GM19240 (cell line): ENCODE measurements at regions not wholly inside any gene's neighbourhood (a gene's known extent, or its start where the extent isn't known, plus 50 kb on each side); places are given as distances from the start of the nearest gene placed in this dataset.

Experiments
- DNase-seq: peaks from one replicate; pipeline ENCODE4 v3.0.0; 2011; ENCODE audit warnings: low spot score; ENCODE audit not compliant: insufficient read length

DNA sequence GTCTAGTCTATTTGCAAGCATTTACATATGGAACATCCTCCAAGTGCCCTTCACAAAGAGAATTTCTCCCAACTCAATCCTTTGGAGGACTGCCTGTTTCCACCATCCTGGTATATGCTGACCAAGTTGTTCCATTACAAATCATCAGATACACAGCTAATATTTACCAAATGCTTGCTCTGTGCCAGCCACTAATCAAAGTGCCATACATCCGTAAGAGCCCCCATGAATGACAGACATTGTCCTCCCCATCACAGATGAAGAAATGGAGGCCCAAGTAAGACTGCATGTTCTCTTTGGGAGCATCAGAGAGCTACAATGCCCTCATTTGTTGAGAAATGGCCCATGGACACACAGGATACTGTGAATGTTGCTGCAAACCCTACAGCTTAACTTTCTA is 130.0 kb upstream of the BACE2 start:
- no peak for DNase-seq

DNA sequence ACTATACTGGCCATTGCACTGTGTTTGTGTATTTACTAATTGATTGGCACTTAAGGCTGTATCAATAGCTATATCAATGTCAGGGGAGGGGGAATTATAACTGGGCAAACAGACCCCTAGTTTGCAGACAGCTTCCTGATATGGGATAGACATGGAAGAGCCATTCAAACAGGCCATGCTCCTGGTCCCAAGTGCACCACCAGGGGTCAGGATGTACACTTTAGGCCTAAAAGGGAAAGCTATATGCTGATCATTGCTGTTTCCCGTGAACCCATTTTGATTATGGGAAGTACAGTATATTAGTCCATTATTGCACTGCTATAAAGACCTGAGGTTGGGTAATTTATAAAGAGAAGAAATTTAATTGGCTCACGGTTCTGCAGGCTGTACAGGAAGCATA is 124.9 kb upstream of the BACE2 start:
- no peak for DNase-seq

DNA sequence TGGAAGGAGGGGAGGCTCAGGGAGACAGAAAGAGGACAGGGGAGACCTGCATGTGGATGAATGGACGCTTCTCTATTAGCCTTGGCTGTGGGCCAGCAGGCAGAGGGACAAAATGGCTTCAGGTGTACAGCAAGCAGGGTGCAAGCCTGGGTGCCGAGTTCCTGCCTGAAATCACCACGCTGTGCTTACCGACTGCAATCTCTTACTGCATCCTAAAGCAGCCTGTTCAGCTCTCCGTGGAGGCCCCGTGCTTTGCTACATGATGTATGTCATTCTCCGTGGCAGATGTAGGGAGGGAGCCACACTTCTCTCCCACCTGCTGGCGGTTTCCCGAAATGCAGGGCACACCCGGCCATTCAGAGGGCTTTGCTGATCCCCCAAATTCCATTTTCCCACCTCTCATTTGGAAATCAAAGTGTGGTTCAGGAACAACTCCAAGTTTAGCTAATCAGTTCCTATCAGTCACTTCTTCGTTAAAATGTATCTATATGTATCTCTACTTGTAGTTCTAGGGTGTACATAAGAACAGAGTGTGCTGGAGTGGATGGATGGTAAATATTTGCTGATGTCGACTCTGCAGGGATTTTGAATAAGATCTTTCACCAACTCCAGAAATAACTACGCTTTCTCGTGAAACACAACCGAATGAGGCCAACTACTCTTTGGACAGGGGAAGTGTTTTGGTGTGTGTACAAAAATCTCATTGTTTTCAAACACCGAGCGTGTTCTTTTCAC is 122.3 kb upstream of the BACE2 start:
- no peak for DNase-seq

DNA sequence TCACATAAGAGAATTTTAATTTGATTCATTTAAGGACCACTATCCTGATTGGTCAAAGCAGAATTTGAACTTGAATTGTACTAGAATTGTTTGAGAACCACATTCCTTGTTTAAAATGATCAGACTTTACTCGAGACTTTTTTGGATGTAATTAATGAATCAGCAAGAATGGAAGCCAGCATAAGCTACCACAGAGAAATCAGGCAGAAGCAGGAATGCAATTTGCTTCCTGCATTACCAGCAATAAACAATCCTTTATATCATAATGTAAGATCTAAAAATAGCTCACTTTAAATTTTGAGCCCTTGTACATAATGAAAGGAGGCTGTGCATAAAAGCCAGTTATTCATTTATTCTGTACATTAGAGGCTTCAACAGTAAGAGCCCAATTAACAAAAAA is 119.8 kb upstream of the BACE2 start:
- DNase-seq, result no peak

DNA sequence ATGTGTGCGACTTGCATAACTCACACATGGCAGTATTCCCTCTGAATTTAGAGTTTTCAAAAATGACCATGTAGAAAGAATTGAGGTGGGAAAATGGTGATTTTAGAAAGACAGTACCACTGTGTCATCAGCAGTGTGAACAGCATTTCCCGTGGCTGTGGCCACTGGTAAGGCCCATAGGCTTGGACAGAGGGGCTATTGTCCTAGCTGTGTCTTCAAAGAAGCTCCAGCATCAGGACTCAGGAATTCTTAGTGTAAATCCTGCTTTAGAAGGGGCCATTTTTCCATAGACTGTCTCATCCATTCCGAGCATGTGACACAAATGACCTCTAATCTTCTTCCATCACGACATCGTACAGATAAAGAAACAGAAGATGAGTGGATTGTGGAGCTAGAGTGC is 119.3 kb upstream of the BACE2 start:
- no peak for DNase-seq

DNA sequence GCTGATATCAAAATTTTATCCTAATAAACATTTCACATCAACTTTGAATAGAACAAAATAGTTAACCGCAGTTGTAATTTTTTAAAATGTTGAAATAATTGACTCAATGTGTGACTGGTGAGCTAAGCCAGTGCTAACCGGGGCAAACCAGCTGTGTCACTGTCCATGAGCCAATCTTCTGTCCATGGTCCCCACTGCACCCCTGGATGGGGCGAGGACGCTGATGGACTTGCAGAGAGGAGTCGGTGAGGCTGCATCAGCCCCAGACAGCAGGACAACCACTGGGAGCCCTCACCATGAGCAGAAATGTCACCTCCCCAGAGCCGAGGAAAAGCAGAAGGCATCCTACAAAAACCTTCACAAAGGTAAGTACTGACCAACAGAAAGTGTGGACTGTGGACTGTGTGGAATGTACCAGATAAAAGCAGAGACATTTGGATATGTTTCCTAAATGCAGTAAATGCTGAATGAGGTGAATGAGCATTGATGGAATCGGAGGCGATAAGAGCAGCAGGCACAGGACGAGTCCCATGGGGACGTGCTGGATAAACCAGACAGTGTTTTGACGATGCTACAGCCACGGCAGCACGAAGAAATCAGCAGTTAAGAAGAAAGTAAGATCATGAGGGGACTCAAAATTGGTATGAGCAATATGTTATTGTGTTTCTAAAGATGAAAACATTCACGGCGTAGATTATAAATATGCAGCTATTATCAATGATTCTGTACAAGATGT is 115.0 kb upstream of the BACE2 start:
- no peak for DNase-seq

DNA sequence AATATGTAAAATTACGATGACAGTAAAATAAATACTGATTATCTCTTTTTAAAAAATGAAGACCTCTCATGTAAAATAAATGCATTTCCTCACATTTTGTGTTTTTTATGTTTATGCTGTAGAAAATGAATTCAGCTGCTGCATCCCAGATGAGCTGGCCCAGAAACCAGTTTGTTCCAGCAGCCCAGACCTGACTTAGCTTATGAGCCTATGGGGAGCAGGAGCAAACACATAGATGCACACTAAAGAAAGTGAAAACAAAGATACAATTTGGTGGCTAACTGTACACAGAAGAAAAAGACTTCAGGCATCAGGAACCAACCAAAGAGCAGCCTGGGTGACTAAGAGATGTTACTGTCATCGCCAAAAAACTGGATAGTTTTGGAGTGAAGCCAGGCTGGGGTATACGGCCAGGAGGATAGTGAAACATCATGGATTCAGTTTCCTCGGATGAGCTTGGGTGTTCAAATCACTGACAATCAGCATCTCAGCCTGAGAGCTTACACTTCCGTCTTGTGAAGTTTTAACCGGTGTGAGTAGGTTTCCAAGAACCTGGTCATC is 113.9 kb upstream of the BACE2 start:
- DNase-seq, result no peak

DNA sequence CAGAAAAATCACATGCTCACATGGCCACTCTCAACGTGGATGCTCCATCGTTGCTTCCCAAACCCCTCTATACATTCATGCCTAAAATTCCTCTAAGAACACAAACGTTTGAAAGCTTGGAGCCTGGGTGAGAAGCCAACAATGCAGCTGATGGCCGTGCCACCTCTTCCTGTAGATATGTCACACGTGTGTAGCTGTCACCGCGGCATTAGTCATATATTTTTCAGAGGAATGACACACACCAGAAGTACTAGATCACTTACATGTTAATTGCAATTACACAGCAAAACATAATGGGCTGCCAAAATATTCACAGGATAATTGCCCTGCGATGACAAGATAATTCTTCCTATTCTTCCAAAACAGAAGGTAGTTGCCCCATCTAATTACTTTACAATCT is 112.7 kb upstream of the BACE2 start:
- DNase-seq, result no peak

DNA sequence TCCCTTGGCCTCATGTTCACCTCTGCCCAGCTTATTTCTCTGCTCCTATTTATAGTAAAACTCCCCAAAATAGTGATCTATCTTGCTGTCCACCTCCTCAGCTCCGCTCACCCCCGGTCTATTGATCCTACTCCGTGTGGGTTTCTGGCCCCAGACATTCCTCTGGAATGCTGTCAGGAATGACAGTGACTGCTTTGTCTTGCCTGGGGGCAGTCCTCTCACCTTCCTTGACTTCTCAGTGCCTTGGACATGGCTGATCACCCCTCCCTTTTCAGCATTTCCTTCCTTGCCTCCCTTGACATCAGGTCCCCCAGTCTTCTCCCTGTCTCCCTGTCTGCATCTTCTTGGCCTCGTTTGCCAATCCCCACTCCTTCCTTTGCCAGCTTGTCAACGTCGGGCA is 108.1 kb upstream of the BACE2 start:
- no peak for DNase-seq

DNA sequence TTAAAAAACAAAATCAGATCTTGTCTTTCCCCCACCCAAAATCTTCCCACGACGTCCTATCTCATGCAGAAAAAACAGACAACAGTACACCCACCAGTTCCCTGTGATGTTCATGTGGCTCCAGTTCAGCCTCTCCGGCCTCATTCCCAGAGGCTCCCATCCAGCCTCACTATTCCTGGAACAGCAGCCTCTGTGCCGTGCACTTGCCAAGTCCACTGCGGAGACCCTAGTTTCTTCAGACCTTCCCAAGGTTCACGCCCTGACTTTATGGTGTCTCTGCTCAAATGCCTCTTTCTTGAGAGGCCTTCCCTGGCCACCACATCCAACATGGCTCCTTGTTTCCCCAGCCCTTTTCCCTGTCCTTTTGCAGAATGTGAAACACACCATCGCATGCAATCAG is 106.3 kb upstream of the BACE2 start:
- no peak for DNase-seq

DNA sequence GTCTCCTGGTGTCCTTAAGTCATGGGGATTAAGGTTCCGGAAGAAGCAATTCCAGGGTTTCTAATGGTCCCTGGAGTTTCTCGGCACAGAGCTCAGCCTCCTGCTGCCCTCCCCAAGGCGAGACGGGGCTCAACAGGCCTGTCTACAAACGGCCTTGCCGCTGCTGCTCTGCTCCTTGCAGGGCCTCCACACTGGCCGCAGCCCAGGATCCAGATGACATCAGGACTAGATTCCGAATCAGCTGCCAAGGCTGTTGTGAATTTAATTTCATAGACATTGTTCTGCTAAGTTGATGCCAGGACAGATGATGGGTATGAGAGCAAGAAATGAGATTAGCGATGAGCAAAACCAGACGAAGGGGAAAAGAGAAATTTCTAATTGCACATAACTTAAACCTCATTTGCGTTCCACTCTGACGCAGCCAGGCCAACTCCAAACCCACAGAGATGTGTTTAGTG is 103.6 kb upstream of the BACE2 start:
- no peak for DNase-seq

DNA sequence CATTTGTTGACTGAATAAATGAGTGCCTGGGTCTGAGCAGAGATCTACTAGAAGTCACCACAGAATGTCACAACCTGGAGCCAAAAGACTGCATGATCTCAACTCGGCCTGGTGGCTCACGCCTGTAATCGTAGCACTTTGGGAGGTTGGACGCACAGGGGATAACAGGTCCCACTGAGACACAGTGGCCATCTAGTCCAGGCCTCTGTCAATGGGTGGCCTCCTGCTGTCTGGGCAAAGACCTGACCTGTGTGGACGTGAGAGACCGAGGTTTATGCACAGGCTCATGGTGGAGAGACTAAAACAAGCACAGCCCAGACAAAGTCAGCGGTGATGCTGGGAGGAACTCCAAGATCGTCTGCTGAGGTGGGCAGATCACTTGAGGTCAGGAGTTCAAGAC is 103.0 kb upstream of the BACE2 start:
- DNase-seq, result no peak

DNA sequence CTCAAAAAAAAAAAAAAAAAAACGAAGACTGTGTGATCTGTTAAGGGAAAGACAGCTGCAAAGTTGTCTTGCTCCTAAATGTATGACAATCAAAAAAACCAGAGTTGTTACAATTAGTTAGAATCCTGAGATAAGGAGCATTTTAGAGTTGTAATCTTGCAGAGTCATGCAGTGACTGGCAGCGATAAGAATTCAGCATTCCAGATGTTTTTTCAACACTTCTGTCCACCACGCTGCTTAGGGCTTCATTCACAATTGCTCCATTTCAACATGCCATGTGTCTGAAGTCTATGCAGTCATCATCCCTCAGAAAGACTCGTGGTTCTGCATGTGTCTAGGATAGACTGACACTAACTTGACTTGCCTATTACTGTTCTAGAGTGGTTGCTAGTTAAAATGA is 102.4 kb upstream of the BACE2 start:
- DNase-seq, result no peak

DNA sequence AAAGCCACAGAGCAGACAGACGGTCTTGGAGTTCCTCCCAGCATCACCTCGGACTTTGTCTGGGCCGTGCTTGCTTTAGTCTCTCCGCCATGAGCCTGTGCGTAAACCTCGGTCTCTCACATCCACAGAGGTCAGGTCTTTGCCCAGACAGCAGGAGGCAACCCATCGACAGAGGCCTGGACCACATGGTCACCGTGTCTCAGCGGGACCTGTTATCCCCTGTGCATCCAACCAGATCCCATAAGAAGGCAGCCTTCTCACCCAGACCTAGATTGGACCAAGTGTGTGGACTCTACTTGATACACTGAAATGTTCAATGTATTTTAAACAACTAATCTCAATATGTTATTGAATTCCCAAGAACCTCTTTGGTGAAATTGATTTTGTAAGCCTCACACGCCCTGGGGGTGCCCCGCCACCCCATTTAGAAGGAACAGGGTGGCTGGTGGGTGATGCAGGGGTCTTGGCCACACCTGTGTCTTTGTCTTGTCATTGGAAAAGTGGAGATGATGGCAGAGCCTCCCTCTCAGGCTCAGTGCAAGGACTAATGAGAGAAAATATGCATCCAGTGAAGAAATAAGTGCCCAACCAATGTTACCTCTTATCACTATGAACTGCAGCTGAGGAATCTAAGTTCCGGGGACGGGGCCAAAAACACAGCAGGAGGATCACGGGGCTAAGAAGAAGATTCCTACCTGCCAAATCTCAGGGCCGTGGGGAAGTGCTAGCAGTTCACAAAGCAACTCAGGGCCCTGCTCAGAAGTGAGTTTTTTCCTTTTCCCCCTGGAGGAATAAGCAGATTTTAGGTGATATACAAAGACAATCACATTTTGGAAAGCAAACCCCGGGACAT is 101.6 kb upstream of the BACE2 start:
- DNase-seq, result no peak

DNA sequence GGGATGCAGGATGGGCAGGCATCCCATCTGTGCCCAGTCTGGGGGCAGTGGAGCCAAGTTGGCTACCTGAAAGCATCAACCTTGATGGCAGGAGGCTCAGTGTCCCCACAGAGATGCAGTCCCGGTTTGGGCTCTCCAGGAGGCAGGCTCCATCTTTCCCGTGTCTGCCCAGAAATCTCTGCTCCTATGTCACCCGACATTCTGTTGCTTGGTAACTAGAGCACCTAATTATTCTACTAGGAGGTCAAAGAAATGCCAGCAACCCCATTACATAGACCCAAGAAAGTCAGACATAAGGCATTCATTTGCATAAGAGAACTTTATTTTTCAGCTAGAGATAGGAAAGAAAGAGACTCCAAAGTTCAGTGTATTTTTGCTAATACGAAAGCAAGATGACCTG is 100.3 kb upstream of the BACE2 start:
- no peak for DNase-seq

DNA sequence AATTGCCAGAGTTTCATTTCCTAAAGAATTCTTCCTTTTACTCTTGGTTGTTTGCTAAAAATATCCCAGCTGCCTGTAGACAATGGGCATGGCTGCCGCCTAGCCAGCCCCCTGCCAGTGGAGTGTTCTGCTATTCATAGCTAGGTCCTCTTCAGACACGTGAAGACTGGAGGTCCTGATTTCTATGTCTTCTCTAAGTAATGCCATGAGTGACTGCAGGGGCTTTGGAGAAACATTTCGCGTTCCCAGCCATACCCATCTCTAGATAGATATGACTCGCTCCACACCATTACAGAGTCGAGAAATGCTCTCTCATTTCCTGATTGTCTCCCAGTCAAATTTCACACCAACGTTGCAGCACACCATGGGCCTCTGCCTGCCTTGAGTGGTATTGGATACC is 99.5 kb upstream of the BACE2 start:
- no peak for DNase-seq

DNA sequence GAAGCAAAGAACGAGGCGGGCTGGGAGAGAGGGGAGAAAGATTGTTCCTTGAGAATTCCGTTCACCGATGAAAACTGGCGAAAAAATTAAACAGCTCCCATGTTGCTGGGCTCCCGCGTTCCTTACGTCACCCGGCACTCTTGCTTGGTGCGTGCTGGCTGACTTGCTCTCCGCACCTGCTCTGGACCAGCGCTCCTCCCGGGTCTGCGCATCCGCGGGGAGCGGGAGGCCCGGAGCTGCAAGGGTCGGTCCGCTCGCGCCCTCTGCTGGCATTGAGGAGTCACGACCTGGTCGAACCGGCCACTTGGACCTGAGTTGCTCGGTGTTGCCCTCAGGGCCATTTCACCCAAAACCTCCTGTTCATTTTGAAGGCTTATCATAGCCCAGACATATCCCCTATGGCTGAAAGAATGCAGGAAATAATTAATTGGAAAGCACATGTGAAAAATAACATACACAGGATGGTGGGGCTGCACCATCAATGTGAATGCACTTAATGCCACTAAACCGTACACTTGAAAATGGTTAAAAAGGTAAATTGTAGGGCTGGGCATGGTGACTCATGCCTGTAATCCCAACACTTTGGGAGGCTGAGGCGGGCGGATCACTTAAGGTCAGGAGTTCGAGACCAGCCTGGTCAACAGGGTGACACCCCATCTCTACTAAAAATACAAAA is 98.9 kb upstream of the BACE2 start:
- peak; percentile 35 for DNase-seq

DNA sequence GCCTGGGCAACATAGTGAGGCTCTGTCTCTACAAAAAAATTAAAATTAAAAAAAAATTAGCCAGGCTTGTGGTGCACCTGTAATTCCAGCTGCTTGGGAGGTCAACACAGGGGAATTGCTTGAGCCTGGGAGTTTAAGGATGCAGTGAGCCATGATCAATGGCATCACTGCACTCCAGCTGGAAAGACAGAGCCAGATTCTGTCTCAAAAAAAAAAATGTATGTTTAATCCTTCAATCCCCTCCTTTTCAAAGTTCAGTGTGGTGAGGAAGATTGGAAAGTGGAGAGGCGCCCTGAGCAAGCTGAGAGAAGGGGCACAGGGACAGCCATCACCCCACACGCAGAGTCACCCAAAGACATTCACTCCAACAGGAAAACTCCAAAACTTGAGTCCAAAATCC is 97.7 kb upstream of the BACE2 start:
- no peak for DNase-seq

DNA sequence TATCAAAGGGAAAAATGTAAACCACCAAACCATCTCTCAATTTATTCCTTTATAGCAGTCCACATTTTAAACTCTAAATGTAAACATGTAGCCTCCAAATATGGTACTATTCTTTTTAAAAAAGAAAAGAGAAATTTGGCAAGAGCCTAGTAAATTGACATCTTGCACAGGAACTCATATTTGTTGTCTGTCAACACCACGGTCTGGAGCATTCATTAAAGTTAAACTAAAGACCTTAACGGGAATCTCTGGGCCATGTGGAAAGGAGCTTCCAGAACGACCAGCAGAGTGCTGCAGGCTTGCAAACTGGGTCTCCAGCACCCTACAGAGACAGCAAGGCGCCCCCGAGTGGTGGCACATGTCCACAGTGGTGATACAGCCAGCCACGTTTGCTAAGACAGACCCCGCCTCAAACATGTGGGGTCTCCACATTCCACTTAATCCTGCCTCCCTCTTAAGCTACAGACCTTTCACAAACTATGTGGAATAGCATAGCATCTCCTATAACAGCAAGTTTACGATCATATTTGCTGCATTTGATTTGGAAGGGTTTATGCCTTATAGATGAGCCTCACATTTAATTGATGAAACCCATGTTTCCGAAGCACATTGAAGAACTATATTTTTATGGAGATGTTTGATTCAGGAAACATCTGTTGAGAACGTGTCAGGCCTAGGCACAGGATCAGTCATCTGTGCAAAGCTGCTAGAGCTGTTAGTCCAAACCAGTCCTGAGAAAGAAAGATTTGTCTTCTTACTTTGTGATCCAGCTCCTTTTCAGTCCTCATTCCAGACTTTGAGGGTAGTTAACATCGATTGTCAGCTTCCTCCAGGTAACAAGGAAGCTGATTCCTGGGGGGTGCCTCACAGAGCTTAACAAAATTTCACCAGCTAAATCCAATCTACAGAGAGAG is 96.4 kb upstream of the BACE2 start:
- DNase-seq, result no peak

DNA sequence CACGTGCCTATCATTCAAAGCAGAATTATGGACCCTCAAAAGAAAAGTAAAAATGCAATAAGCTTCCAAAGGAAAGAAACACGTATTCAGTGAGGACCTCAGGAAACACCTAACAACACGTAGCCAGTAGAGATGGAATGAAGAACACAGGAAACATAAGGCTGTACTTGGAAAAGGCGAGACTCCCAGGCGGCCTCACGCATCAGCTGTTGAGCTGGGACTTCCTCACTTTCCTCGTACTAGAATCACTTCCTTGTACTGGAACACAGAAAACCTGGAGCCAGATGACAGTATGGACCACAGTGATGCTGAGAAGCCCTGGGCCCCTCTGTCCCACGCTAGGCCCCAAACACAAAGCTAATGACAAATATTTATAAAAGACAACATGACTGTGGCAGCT is 94.4 kb upstream of the BACE2 start:
- no peak for DNase-seq
